Activated CD8-positive, alpha-beta memory T cell treated with anti-CD3 and anti-CD28 coated beads for 4 hours (primary cell): ENCODE measurements at regions not wholly inside any gene's neighbourhood (a gene's known extent, or its start where the extent isn't known, plus 50 kb on each side); places are given as distances from the start of the nearest gene placed in this dataset.
"Not testable (repeated sequence)": the region's sequence is repeated elsewhere in the genome, so short reads cannot be mapped to it uniquely, and the experiment has no call there.

Source experiments
- DNase-seq, 2 donors: peaks; one replicate each; pipeline ENCODE4 v3.0.0-alpha.2; 2020; ENCODE audit warnings: low read depth in 2 of 2

DNA sequence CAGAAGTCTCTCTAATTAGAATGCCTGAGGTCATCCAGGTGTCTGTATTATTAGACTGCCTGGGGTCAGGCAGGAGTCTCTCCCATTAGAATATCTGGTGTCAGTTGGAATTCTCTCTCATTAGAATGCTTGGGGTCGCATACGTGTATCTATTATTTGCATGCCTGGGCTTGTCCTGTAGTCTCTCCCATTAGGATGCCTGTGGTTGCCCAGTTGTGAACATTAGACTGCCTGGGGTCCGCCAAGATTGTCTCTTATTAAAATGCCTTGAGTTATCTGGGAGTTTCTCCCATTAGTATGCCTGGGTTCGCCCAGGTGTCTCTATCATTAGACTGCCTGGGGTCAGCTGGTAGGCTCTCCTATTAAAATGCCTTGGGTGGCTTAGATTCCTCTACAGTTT lies 1494.7 kb downstream of the UQCRFS1 start:
- no peak for DNase-seq

GRCh38 chr19:27717825-27718224 lies 1495.1 kb downstream of the UQCRFS1 start:
- no peak for DNase-seq

DNA sequence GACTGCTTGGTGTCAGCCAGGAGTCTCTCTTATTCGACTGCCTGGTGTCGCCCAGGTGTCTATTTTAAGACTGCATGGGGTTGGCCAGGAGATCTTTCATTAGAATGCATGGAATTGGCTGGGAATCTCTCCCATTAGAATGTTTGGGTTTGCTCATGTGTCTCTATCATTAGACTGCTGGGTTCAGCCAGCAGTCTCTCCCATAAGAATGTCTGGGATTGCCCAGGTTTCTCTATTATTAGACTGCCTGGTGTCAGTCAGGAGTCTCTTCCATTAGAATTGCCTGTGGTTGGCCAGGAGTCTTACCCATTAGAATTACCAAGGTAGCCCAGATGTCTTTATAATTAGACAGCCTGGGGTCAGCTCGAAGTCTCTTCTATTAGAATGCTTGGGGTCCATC lies 1496.0 kb downstream of the UQCRFS1 start:
- no peak for DNase-seq

DNA sequence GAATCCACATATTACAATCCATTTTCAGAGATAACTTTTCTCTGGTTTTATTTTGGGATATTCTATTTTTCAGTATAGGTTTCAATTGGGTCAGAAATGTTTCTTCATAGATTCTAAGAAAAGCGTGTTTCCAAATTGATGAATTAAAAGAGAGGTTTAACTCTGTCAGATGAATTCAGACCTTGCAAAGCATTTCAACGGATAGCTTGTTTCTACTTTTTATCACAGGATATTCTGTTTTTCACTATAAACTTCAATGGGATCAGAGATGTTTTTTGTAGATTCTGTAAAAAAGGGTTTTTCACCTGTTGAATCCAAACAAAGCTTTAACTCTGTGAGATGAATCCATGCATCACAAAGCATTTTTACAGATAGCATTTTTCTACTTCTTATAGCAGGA lies 1498.1 kb downstream of the UQCRFS1 start:
- DNase-seq: no peak

DNA sequence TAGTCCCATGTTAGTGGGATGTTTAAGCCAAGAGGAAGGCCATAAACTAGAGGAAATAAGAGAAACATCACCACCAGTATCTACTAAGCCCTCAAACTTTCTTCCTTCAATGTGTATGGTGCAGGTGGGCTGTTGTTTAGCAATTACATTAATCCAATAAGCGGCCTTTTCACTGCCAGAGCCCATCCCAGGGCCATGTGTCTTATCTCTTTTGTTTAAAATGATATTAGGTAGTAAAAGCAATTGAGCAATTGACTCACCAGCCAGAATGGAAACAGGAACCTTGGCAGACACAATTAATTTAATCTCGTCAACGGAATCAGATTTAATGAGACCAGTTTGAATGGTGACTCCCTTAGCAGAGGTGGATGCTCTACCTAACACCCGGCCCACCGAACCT lies 1503.5 kb downstream of the UQCRFS1 start:
- no peak for DNase-seq

GRCh38 chr19:27708986-27709385 lies 1504.0 kb downstream of the UQCRFS1 start:
- DNase-seq: not testable (repeated sequence)

- not testable (repeated sequence) for DNase-seq
Observed at GRCh38 chr19:27707026-27707425, 1505.9 kb downstream of the UQCRFS1 start.

GRCh38 chr19:27705896-27706295 lies 1507.1 kb downstream of the UQCRFS1 start:
- DNase-seq: no peak

DNA sequence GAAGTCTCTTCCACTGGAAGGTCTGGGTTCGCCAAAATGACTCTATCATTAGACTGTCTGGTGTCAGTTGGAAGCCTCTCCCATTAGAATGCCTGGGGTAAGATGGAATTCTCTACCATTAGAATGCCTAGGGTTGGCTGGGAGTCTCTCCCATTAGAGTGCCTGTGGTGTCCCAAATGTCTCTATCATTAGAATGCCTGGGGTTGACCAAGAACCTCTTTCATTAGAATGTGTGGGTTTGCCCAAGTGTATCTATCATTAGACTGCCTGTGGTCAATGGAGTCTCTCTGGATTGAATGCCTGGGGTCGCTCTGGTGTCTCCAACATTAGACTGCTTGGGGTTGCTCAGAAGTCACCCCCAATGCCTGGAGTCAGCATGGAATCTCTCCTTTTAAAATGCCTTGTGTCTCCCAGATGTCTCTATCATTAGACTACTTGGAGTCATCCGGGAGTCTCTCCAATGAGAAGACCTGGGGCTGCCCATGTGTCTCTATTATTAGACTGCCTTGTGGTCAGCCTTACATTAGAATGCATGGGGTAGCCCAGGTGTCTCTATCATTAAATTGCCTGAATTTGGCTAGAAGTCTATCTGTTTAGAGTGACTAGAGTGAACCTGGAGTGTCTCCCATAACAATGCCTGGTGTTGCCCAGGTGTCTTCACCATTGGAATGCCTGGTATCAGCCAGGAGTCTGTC lies 1518.4 kb downstream of the UQCRFS1 start:
- no peak for DNase-seq

- DNase-seq: no peak
Observed at GRCh38 chr19:27691991-27692390, 1521.0 kb downstream of the UQCRFS1 start.

- DNase-seq: no peak
Observed at GRCh38 chr19:27689734-27690241, 1523.2 kb downstream of the UQCRFS1 start.

GRCh38 chr19:27684293-27684692 lies 1528.7 kb downstream of the UQCRFS1 start:
- DNase-seq: no peak

- DNase-seq: no peak
Observed at GRCh38 chr19:27681972-27682371, 1531.0 kb downstream of the UQCRFS1 start.

GRCh38 chr19:27679905-27680304 lies 1533.0 kb downstream of the UQCRFS1 start:
- no peak for DNase-seq

- no peak for DNase-seq
Observed at GRCh38 chr19:27679399-27679798, 1533.6 kb downstream of the UQCRFS1 start.

DNA sequence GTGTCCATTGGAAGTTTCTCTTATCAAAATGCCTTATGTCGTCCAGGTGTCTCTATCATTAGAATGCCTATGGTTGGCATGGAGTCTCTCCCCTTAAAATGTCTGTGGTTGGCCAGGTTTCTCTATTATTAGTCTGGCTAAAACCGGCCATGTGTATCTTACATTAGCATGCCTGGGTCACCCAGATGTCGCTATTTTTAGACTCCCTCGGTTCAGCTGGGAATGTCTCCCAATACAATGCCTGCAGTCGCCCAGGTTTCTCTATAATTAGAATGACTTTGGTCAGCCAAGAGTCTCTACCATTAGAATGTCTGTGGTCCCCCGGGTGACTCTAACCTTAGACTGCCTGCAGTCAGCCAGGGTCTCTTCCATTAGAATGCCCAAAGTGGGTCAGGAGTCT lies 1536.1 kb downstream of the UQCRFS1 start:
- no peak for DNase-seq

DNA sequence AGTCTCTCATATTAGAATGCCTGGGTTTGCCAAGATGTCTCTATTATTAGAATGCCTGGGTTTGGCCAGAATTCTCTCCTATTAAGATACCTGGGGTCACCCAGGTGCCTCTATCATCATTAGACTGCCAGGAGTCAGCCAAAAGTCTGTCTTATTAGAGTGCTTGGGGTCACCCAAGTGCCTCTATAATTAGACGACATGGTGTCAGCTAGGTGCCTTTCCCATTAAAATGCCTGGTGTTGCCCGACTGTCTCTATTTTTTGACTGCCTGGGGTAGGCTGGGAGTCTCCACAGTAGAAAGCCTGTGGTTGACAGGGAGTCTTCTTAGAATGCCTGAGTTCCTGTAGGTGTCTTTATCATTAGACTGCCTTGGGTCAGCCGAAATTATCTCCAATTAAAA lies 1536.6 kb downstream of the UQCRFS1 start:
- no peak for DNase-seq

DNA sequence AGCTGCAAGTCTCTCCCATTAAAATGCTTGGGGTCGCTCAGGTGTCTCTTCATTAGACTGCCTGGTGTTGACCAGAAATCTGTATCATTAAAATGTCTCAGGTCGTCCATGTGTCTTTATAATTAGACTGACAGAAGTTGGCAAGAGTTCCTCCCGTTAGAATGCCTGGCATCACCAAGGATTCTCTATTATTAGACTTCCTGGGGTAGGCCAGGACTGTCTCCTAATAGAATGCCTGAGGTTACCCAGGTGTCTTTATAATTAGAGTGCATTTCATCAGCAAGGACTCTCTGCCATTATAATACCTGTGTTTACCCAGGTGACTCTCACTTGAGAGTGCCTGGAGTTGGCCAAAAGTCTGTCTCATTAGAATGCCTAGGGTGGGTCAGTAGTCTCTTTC lies 1537.2 kb downstream of the UQCRFS1 start:
- DNase-seq: no peak

- DNase-seq: no peak
Observed at GRCh38 chr19:27674701-27675100, 1538.2 kb downstream of the UQCRFS1 start.

- no peak for DNase-seq
Observed at GRCh38 chr19:27673986-27674385, 1539.0 kb downstream of the UQCRFS1 start.

GRCh38 chr19:27672309-27673047 lies 1540.5 kb downstream of the UQCRFS1 start:
- no peak for DNase-seq

GRCh38 chr19:27671876-27672275 lies 1541.1 kb downstream of the UQCRFS1 start:
- DNase-seq: no peak

DNA sequence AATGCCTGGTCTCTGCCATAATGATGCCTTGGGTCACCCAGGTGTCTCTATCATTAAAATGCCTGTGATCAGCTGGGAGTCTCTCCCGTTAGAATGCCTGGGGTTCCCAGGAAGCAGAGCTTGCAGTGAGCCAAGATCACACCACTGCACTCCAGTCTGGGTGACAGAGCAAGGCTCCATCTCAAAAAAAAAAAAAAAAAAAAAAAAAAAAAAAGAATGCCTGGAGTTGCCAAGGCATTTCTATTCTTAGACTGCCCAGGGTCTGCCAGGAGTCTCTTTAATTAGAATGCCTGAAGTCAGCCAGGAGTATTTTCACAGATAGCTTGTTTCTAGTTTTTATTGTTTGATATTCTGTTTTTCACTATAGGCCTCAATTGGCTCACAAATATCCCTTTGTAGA lies 1552.5 kb downstream of the UQCRFS1 start:
- no peak for DNase-seq
